GM12878 (cell line): ENCODE measurements at regions not wholly inside any gene's neighbourhood (a gene's known extent, or its start where the extent isn't known, plus 50 kb on each side); places are given as distances from the start of the nearest gene placed in this dataset.

ENCODE experiments used
- CEBPZ ChIP-seq: fragments of 150-350 bp; IDR thresholded peaks from 2 replicates; pipeline ENCODE4 v1.6.1; 2016; ENCODE audit warnings: low read depth, low read length
- E2F8 ChIP-seq: fragments of 450-650 bp; IDR thresholded peaks from 2 replicates; pipeline ENCODE4 v1.6.1; 2018; ENCODE audit warnings: mild to moderate bottlenecking, low read depth, moderate library complexity; ENCODE audit not compliant: partially characterized antibody
- HDGF ChIP-seq: fragments of 450-650 bp; IDR thresholded peaks from 2 replicates; pipeline ENCODE4 v1.6.1; 2016; ENCODE audit warnings: antibody characterized with exemption
- POLR2AphosphoS5 ChIP-seq: IDR thresholded peaks from 2 replicates; pipeline ENCODE4 v1.6.1; 2011; ENCODE audit warnings: mild to moderate bottlenecking, low read length, inconsistent platforms
- SUPT20H ChIP-seq: IDR thresholded peaks from 2 replicates; pipeline ENCODE4 v1.6.1; 2011; ENCODE audit warnings: low read depth, mild to moderate bottlenecking, low read length, moderate library complexity, borderline replicate concordance; ENCODE audit not compliant: control insufficient read depth
- ZBTB11 ChIP-seq: fragments of 450-650 bp; formaldehyde crosslinking; IDR thresholded peaks from 2 replicates; pipeline ENCODE4 v1.5.0; 2022; ENCODE audit warnings: mild to moderate bottlenecking, missing genetic modification characterization

GRCh38 chr1:34611571-34611970 lies 143.3 kb upstream of the GJB5 start (continued):
- TF ChIP-seq ZBTB11 (CRISPR knock-in tag) = no peak
- no peak for TF ChIP-seq POLR2AphosphoS5
- no peak for TF ChIP-seq CEBPZ
- TF ChIP-seq HDGF = no peak
- TF ChIP-seq E2F8 = no peak
- TF ChIP-seq SUPT20H = no peak
